ENCODE measurements at regions not wholly inside any gene's neighbourhood (a gene's known extent, or its start where the extent isn't known, plus 50 kb on each side); places are given as distances from the start of the nearest gene placed in this dataset.

DNA sequence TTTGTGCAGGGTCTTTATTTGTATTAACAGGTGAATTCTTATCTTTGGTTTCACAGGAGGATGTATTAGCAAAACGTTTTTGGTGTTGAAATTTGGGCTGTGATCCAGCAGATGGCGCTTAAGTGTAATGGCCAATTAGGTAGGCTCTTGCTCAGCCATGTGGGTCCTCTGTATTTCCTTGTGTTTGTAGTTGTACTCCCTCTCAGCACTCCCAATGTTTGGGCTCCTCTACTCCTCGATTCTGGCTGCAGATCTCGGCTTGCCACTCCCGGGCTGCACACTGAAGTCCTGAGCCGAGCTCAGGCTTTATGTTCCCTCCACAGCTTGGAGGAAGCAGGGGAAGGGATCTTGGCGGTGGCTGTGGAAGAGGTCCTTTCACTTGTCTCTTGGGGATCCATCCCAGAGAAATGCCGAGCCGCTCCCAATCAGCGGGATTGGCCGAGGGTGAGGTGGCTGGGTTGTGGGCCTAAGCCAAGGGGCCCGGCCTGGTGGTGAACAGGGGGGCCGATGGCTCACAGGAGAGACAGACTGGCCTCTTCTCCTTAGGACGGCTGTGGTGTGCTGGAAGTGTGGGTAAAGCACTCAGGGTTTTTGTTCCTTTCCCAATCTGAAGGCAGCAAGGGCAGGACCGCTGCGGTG lies 133.7 kb downstream of the AEBP2 start:
- DNase-seq (ENCODE audit: low spot score) = peak; percentile 38

DNA sequence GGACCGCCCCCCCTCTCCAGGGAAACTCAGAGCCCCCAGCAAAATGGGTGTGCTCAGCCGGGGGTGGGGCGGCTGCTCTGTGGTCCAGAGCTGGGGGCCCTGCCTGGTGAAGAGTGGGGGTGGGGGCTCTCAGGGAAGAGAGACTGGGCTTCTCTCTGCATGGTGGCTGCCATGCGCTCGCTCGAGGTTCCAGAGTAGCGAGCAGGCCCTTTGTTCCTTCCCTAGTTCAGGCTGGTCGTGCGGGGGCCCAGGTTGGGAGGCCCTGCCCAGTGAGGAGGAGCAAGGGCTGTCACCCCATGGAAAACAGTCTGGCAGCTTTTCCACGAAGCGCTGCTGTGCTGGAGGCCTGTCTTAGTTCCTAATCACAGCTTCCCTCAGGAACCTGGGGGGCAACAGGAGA lies 134.6 kb downstream of the AEBP2 start:
- DNase-seq (ENCODE audit: low spot score) = no peak

DNA sequence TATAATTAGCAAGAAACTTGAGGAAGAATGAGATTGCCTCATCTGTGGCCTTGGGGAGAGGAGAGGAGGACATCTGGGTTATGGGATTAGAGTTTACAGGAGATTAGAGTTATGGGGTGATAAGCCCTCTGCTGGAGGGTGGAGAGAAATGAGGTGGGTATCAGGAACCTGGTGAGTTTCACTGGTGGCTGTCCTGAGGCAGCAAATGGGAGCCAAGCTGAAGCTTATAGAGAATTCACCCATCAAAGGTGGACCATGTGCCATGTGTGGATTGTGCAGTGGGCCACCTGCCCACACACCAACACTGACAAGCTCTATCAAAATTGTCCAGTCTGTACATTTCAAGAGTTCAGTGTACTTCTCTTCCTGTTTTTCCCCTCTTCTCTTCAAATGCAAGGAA lies 135.3 kb downstream of the AEBP2 start:
- DNase-seq (ENCODE audit: low spot score) = peak; percentile 2

DNA sequence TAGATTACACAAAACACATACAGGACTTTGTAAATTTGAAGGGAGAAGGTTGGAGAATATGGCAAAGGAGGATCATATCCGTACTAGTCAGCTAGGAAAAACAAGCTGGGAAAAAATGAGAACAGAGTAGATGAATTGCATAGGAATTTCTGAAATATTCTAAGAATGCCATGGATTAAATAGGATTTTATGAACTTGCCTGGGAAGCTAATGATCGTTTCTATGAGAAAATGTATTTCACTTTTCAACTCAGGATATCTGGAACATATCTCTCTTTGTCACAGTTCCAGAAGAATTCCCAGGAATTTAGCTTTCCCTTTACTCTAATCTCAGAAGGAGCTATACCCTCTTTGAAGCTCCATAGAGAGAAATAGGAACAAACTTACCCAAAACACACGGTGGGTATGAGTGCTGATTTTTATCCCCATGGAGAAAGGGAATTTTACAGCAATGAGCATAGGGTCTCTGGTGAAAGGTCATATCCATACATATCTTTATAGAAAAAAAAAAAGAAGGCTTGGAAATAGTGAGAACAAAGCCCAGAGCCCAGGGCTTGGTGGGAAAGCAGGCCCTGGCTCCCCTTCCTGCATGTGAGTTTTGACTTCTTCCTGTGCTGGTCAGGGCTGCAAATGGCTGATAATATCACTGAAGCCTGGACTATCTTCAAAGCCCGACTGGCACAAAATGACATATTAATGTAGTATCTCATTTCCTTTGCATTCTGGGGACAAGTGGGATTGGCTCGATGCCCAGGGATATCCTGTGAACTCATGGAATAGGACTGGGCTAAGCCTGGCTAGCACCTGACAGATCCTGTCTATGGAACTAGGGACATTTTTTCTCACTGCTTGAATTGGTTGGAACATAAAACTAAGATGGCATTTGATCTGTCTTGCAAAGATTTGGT lies 136.3 kb downstream of the AEBP2 start:
- DNase-seq (ENCODE audit: low spot score) = peak; percentile 40

DNA sequence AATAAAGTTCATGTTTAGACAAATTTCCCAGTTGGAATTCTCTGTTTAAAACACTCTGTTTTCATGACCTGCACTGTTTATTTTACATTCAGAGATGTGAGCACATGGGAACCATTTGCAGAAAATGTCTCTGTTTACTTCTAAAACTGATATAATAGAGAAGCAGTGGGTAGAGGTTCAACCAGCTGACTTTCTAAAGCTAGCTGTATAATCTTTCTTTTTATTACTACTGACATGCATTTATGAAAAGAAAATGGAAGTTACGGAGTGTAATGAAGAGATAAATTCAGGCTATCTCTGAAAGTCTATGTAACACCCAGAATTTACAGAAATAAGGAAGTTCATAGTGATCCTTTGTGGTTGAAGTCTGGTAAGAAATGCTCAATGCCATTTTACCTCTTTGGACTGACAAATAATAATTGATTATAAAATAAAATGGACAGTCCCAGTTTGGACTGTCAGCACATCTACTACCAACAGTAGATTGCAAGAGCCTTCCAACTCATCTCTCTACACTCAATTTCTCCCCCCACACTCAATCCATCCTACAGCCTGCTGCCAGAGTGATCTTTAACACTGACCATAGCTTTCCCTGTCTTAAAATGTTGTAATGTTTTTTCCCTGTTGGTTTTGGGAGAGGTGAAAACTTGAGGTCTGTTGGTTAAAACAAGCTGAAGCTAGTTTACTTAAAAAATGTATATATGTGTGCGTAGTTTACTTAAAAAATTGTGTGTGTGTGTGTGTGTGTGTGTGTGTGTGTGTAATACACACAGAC lies 137.4 kb downstream of the AEBP2 start:
- no peak for DNase-seq (ENCODE audit: low spot score)

DNA sequence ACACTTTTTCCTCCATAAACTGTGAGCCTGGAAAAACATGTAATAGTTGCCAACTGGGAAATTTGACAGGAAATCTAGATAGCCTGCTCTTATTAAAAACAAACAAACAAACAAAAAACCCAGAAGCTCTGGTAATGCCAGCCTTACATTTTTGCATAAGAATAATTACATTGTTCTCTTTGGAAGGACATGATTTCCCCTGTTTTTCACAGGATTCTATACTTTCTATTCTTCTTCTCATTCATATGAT lies 137.9 kb downstream of the AEBP2 start:
- DNase-seq (ENCODE audit: low spot score) = no peak

DNA sequence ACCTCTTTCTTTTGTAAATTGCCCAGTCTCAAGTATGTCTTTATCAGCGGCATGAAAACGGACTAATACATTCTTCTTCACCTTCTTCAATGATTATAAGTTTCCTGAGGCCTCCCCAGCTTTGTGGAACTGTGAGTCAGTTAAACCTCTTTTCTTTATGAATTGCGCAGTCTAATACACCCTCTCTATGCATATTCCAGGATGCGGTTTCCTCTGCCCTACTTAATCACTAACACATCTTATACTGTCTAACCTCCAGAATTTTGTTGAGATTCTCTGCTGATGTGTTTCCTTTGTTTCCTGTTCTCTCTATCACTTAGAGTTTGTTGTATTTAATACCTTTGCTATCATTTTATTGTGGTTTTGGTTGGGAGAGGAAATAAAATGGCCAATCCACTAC lies 145.4 kb downstream of the AEBP2 start:
- DNase-seq (ENCODE audit: low spot score) = no peak

DNA sequence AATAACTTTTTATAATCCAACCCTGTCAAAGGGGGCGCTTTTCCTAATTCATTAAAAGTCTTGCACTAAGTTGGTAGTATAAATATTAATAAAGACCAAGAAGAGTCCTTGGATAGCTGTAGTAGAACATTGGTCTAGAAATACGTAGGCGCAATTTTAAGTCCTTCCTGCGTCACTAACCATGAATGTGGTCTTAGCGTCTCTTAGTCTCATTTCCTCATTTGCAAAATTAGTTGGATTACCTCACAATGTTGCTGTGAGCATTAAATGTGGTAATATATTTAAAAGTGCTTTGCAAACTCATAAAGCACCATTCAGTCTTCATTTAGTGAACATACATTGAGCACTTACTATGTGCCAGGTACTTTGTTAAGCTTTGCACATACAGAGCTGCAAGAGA lies 149.7 kb downstream of the AEBP2 start:
- DNase-seq (ENCODE audit: low spot score) = no peak

DNA sequence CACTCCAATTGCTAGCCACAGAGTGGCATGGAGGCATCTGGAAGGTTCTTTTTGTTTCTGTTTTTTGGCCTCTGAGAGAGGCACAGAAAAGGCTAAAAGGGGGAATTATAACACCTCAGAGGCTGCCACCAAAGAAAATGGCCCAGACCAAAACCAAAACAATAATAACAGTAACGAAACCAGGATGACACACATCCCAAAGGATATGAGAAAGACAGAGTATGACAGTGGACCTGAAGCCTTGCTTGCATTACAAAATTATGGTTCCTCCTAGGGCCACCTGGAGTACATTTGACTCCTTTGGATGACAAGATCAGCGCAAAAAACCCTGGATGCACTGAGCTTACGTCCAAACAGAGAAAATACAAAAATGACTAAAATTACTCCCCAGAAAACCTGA lies 152.7 kb downstream of the AEBP2 start:
- no peak for DNase-seq (ENCODE audit: low spot score)

DNA sequence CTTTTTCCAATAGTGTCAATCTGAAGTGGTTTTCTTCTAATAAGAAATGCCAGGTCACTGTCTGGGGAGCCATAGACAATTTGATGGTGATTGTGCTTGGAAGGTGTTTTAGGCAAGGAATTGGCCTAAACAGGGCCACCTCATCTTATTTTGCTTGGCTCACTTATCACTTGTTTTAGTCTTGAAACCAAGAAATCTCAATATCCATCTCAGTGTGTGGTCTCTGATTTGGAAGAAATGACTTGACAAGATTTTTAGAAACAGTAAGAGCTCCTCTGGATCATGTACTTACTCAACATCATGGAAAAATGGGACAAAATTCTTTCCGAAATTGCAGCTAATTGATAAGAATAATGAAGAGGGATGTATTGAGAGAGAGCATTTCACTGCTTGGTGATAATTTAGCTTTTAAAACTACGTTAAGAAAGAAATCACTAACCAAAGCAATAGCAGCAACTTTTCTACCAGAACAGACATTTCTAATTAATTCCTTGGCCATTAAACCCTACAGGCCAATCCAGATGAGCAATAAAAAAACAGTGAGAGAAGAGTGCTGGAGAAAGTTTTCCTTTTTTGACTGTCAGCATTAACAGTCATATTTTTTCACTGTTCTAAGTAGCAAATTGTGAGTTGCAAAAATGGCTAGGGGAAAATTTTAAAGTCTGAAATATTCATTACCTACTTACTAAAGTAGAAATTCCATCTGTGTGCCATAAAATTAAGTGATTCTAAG lies 157.3 kb downstream of the AEBP2 start:
- no peak for DNase-seq (ENCODE audit: low spot score)

DNA sequence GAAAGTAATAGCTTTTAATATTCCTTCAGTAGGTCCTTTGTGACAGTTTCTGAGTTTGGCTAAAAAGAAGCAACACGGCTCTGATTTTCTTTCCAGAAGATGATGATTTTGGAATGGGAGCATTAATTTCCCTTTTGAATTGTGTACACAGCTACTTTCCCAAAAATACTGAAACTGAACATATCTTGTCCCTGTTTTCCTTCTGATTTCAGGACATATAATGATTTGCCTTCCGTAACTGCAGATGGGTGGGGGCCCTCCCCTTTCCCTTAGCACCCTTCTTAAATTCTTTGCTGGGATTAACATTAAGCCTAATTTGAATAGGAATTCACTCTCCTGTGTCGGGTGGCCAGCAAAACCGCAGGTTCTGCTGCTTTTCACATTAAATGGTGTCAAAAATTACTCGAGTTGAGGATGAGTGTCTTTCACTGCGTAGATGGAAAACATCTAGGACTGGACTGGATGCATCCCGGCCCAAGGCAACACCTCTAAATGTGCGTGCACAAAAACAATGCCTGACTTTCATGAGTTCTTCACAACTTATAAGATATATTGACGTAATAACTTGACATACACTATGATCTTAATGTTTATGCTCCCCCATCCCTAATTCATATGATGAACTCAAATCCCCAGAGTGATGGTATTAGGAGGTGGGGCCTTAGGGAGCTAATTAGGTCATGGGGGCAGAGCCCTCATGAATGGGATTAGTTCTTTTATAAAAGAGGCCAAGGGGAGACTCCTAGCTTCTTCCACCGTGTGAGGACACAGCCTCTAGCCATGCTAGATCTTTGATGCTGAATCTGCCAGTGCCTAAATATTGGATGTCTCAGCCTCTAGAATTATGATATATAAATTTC lies 158.1 kb downstream of the AEBP2 start:
- no peak for DNase-seq (ENCODE audit: low spot score)

DNA sequence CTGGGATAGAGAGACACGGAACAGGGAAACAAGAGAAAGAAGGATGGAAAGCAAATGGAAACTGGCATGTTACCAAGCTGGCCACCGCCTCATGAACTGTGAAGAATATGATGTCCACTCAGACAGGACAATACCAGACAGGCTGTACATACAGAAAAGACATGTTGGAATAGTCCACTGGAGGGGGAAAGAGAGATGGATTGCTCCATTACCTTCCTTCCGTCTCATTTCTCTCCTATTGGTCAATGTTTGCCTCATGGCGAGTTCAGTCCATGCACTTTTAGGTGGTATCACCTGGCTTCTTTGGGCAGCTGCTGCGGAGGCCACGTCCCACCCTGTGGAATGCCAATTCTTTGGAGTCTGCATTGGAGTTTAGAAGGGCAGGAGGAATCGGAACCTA lies 166.4 kb downstream of the AEBP2 start:
- DNase-seq (ENCODE audit: low spot score) = no peak

DNA sequence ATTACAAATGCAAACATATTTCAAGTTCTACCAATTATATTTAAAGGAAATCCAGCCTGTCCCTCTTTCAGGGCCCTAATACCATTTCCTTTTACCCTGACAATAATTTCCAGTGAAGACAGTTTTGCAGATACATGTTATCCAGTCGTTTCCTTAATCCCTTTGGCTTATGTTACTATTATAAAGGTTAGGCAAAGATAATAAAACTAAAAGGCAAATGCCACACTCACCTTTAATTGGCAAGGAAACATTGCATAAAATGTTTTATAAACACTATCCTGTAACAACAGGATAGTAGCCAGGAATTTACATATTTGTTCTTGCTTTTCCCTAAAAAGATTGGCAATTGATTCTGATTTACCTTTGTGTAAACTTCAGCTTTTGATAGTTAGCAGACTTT lies 168.7 kb downstream of the AEBP2 start:
- no peak for DNase-seq (ENCODE audit: low spot score)

DNA sequence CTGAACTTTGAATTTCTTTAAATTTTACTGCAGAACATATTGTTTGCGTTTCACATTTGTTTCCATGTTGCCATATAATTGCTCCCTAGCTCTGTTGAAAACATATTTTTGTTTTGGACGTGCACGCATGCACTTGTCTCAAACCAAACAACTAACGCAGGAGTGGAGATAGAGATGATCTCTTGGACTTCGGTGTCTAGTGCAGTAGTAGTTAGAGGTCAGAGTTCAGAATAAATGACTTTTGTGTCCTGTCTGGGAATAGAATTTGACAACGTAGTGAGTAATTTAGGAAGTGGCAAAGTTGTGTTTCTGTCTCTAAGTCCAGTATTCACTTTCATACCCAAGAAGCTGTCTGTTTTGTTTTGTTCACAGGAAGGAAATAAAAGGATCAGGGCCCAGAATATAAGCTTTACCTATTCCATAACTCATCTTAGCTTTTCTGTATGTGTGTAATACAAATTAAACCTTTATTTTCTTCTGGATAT lies 173.8 kb downstream of the AEBP2 start:
- no peak for DNase-seq (ENCODE audit: low spot score)

DNA sequence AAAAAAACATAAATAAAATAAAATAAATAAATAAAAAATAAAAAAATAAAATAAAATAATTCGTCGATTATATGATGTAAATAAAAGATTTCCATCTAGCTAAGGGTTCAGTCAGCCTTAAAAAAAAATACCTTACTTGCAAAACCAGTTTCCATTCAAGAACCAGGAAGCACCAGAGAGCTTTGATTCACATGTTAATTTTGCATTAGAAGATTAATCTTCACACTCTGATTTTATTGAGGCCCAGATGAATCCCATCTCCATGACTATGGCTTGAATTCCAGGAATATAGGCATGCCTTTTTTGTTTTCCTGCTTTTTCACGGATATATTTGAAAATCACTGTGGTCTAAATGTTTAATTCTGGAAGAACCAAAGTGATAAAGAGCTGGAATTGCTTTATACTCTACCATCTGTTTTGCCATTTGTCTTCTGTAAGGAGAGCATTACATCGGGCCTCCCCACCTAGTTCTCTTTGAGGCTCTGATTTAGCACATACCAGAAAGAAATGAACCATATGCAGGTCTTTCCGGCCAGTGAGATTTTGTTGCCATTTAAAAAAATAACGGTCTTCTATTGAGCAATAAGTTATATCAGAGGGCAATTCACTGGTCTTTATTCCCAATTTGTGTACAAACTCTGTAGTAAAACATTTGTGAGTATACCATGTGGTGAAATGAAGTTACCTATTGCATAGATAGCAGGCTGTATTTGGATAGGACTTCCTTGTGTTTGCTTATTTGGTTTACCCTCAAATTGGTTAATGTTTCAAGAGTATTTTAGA lies 175.5 kb downstream of the AEBP2 start:
- DNase-seq (ENCODE audit: low spot score) = no peak

DNA sequence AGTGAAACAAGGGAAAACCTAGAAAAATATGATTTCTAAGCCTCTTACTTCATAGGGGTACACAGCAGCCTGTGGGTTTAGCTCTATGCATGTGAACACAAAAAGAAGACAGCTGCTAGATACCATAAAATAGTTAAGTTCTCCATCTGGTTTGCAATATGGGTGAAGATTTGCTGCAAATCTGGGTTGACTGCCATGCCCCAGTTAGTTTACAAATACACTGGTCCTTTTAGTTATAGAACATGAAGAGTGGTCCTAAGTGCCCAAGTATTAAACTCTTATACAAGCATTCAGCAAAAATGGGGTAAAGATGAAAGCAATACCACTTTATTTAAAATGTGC lies 176.1 kb downstream of the AEBP2 start:
- no peak for DNase-seq (ENCODE audit: low spot score)

DNA sequence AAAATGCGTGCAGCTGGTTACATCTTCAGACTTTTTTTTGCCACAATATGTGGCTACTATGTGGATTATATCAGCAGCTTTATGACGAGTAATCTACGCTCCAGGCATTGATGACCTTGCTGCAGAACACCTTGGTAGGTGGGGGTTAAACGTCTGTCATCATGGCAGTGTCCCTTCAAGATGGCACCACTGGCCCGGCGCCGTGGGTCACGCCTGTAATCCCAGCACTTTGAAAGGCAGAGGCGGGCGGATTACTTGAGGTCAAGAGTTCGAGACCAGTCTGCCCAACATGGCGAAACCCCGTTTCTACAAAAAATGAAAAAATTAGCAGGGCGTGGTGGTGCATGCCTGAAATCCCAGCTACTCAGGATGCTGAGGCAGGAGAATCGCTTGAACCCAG lies 177.5 kb downstream of the AEBP2 start:
- DNase-seq (ENCODE audit: low spot score) = no peak

DNA sequence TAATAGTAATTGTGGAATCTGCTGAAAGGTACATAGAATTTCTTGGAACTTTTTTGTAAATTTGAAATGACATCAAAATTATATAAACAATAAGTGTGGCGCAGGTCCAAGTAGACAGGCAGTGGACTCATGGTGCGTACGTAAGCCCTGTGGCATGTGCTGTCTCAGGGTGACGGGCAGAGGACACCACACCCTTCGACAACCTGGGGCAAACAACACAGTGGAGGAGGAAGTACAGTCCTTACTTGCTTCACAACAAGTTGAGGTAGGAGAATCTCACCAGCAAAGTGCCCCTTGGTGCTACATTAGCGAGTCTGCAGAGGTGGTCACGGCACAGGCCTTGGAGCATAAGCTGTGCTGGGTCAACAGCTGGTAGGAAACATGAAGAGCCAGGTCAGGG lies 180.9 kb downstream of the AEBP2 start:
- peak; percentile 12 for DNase-seq (ENCODE audit: low spot score)

DNA sequence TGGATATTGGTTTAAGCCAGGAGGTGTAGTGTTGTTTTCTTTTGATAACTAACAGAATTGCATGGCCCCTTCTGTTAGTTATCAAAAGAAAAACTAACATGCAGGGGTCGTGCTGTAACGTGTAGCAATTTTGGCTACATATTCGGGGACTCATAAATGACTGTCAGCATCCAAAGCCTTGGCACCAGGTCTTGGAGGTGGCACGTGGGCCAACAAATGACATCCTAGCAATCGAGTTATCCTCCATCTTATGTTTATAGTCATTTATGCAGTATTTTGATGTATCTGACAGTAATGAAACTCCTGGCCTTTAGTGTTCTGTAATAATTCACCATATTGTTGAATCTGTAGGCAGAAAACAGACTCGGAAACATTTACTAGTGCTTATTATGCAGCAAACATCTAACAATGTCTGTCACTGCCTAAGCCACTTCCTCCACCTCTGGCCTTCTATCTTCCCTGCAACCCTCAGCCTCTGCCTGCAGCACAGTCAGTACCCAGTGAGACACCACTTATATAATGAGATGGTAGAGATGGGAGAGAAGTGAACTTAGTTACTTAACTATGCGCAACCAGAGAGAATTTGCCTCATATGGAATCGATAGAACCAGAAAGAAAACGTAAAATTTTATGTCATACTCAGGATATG lies 184.6 kb downstream of the AEBP2 start:
- no peak for DNase-seq (ENCODE audit: low spot score)

DNA sequence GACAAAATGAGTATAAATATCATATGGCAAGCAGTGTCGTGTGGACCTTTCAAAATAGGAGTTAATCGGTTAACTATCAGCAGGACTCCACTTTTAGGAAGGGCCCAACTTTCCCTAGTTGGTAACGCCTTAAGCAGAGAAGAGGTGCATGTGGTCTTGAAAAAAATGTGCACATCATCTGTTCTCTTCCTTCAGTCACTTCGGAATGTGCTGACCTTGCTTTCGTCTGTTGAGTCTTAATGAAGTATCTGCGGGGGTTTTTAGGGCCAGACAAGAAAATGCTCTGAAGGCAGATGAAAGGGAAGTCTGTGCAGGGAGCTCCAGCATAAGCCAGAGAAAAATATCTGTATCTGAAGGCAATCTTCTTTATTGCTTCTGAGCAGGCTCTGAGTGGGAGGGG lies 185.2 kb downstream of the AEBP2 start:
- no peak for DNase-seq (ENCODE audit: low spot score)

All from HT-29 (cell line).